Stimulated activated CD8-positive, alpha-beta memory T cell treated with anti-CD3 and anti-CD28 coated beads, Interleukin-12 subunit alpha, Interleukin-12 subunit beta, amount 100 ng/mL, for 4 hours (primary cell): ENCODE measurements at regions not wholly inside any gene's neighbourhood (a gene's known extent, or its start where the extent isn't known, plus 50 kb on each side); places are given as distances from the start of the nearest gene placed in this dataset.

Experiments
- DNase-seq: peaks from one replicate; pipeline ENCODE4 v3.0.0-alpha.2; 2020; ENCODE audit warnings: low read depth

DNA sequence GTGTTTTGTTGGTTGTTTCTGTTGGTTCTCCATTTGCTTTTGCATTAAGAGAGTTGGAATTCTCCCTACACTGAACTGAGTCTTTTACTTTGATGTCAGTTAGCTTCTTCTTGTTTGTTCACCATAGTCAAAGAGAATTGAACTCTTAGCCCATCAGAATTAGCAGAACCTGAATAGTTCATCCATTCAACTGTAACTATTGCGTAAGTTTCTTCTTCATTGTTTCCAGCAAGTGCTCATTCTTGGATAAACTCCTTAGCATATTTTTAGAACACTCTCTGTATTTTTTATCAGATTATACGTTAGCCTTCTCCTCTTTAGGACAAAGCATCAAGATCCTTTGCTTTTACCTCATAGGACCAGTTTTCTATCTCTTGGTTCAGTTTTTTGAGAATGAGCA lies 128.4 kb upstream of the RAB11FIP2 start:
- no peak for DNase-seq

DNA sequence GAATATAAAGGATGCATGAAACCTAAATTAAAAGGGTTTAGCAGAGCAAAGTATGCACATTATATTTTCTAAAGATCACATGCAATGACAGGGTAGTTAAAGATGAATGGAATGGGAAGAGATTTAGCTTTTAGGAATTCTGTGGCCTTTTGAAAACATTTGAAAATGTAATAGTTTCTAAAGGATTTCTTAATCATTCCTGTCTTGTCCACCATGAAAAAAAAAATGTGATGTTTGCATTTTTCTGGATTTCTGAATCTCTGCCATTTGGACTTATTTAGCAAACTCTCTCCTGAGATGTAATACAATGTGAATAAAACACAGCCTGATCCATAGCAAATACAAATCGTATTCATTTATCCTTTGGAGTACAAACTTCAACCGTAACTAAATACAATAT lies 126.6 kb upstream of the RAB11FIP2 start:
- DNase-seq, result no peak

DNA sequence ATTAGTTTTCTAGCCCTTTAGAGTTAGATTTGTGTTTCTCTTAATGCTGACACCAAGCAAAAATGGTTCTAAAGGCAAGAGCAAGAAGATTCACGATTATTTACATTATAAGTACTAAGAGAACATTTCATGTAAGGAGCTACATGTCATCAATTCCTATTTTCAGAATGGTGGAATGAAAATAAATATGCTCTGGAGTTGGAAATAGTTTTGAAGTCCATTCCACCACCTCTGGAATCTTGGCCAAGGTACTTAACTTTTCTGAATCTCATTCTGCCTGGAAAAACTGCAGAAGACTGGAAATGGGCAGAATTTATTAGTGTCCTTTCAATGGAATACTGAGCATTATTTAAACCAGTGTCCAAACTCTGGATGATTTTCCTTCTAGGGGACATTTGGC lies 125.1 kb upstream of the RAB11FIP2 start:
- no peak for DNase-seq

DNA sequence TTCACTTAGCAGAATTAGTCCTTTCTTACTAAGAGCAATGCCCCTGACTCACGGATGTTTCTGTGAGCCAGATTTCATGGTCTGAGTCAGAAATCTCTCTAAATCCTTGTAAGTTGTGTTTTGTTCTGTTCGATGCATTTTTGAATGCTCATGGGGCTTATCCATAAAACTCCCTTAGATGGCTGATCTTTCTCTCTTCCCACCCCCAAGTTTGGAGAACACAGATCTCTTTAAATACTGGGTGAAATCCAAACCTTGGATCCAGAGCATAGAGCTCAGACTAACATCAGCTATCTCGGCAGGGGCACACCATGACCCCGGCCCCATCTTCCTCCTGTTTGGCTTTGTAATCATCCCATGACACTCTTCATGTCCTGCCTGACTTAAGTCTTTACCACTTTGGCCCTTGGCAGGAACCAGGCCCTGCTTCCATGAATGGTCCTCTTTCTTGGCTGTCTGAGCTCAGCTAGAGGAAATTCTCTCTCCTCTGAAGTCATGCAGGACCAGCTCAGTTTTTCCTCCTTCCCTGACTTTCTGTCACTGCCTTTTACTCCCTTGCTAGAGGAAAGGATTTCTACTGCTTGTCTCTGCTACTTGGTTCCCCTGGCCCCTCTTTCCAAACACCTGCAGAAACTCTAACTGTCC lies 120.4 kb upstream of the RAB11FIP2 start:
- DNase-seq, result no peak

DNA sequence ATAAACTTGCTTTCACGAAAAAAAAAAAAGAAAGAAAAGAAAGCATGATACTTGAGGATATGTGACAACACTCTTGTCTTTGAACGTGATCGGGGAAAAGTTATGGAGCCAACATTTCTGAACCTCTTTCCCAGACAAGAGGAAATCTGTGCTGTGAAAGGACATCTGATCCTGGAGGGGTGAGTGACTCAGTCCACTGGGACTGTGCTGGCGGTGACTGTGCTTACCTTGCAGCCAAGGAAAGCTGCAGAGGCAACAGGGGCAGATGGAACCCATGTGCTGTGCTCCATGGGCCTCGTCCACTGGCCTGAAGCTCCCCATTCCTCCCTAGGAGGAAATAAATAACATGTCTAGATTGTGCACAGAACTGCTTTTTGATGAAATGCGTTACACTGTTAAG lies 116.5 kb upstream of the RAB11FIP2 start:
- no peak for DNase-seq

DNA sequence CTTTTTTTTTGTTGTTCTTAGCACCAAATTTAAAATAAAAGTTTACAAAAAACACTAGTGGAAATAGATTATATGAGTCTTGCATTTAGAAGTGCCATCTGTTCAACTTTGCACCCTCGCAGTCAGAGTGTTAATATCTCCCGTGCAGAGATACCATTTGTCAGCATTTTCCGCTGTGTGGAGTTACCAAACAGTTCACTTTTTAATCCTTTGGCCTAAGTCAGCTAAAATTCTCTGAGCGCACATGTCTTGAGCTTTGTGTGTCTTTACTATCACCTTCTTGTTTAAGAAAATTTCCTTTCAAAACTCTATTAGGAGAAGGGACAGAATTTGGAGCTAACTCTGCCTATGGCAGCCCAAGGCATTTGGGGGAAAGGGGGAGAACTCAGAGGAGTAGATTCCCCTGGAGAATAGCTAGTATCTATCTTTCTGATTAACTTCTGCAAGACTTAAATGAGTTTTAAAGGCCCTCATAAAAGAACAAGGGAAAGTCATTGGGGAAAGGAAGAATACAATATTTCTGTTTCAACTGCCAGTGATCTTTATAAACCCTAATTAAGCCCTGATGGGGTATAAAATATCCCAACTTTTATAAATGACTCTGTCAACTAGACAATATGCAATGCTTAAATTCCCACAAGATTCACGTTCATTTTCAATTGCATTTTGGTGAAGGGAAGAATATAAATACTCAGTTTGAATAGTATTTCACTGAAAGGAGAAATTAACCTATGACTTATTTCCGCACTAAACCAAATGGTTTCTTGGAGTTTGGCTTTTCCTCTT lies 114.9 kb upstream of the RAB11FIP2 start:
- DNase-seq, result no peak

DNA sequence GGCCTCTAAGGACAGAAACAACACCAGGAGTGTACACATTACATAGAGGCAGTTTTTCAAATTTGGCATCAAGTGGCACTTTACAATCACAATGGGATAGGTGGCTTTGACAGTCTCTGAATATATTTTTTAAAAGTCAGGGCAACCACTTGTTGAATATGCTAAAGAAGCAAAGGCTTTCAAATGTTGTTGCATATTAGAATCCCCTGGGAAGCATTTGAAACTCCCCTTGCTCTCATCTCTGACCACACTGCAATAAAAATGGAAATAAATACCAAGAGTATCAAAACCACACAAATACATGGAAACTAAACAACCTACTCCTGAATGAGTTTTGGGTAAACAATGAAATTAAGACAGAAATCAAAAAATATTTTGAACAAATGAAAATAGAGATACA lies 106.5 kb upstream of the RAB11FIP2 start:
- no peak for DNase-seq

DNA sequence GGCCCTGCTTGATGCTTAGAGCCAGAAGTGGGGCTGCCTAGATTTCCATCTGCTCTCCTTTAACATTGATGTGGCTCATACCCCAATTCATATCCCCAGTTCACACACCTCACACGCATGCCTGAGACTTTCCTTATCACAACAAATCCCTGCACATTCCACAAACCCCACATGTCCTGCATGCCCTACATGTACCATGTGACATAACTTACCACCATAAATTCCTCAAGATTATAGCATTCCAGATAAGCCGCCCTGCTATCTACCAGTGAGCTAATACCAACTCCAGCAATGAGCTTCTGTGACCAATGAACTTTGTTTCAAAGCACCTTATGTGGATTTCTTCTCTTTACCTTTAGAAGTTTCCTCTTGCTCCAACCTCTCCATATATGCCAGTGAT lies 104.7 kb upstream of the RAB11FIP2 start:
- DNase-seq, result no peak

DNA sequence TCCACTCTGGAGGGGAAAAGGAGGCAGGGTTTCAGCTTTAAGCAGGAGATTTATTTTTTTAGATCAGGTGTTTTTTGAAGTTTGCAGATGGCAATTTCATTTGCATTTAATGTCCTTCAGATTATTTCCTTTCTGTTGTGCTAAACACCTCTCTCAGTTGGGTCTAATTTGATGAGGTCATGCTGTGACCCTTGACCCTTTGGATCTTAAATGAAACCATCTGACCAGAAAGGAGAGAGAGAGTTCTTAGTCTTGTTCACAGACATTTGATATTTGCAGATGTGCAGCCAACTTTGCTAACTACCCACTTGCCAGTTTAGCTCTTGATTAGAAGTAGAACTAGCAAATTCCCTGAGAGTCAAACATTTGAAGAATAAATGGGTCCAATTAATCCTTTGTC lies 101.5 kb upstream of the RAB11FIP2 start:
- no peak for DNase-seq

DNA sequence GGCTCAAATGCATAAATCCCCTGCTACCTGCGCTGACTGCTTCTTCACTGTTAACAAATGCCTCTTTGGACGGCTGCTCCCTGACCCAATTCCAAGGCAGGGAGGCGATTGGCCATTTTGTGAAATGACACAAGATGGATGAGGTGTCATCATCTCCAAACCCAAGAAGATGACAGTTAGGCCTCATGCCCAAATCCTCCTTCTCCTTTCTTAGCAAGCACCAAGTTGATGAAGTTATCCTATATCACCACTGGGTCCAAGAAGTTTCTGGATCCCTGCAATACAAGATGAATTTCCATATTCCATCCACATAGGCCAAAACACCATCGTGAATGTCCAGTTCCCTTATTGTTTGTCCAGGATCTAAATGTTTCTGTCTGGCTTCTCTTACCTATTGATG lies 98.5 kb upstream of the RAB11FIP2 start:
- no peak for DNase-seq

DNA sequence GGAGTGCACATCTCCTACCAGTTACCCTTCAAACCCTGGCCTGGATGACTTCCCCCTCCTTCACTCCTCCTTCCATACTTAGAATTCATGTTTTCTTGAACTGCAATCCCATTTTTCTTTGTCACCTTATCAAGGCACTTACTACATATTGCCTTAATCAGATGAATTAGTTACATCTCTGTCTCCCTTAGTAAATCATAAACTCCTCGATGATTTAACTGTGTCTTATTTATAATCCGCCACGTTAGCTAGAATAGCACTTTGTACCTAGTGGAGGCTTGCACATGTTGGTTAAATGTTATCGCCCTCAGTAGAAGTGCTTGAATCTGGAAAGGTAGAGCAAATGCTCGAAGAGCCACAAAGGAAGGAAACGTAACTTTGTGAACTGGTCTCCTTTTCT lies 94.7 kb upstream of the RAB11FIP2 start:
- no peak for DNase-seq

DNA sequence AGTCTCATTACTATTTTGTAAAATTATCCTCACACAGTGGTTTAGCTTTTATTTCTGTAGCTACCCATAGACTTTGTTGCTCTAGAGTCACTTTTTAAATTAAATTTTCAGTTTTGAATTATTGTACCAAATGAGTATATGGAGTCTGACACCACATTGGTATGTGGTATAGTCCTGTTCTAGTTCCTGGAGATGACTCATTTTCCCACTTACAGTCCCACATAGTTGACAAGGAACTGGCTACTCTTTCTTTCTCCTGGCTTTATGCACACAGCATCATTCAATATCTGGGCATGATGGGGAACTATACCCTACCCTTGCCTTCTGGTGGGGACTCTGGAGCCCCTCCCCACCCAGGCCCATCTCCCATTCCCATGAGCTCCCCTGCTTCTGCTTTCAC lies 92.6 kb upstream of the RAB11FIP2 start:
- DNase-seq, result no peak

DNA sequence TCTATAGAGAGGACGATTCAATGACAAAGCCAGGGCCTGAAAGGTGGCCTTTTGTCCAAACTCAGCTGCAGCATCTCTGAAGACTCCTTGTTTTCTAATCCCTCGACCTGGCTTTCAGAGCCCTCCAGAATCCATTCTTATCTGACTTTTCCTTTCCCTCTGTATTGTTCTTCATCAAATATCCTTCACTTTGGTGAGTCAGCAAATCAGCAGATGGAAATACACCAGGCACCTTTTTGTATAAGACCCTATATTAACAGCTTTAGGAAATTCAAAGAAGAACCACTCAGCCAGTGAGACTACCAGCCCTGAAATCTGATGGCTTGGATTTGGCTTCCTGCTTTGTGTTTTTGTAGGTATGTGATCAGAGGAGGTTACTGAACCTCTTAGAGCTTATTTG lies 81.9 kb upstream of the RAB11FIP2 start:
- no peak for DNase-seq

DNA sequence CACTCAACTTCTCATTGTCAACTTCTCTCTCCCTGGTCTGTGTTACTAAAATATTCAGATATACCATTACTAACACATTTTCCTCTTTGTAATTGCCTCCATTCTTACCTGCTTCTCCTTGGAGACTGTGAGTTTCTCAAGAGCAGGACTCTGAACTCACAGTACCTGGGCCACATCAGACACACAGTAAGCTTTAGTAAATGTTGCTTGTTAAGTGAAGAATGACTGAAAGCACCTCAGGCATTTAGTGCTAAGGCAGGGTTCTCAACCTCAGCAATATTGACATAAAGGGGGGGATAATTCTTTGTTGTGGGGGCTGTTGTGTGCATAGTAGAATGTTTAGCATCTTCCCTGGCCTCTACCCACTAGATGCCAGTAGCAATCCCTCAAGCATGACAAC lies 72.0 kb upstream of the RAB11FIP2 start:
- no peak for DNase-seq

DNA sequence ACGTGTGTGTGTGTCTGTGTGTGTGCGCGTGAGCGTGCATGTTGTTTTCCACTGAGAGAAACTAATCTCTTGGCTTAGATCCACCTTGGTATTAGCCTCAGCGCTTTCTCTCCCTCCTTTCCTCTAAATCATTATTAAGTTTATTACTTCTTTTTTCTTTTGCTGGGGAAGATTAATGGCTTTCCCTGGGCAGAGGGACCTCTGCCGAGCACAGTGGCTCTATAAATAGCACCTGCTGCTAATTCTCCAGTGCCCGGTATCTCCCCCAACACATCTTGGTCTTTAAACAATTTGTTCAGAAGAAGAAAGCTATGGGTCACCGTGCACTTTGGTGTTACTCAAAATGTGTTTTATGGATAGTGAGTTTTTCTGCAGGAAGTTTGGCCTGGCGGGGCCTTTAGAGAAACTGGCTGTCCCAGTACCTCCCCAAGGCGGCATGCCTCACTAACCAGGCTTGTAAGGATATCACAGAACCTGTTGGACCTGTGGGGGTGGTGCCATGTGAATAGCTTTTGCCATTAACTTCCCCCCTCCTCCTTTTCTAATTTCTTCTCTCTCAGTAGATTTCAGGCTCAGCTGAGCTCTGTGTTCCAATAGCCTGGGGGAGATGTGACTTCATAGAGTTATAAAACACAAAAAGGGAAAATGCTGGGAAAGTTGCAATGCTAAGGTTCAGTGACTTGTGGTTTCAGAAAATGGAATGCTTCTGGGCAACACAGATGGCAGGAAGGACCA lies 70.1 kb upstream of the RAB11FIP2 start:
- no peak for DNase-seq

DNA sequence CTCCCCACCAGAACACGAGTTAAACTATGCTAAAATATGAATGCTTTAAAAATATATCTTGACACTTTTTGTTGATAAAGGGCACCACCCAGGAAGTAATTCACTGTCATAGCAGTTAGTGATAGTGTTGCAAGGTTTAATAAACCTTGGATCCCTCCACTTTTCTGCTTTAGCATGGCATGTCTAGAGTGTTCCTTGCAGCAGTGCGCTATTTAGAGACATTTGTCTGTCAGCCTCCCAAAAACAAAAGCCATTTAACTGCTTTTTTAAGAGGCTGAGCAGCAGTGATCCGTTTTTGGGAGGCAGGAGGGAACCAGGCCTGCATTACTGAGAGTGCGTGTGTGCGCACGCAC lies 69.6 kb upstream of the RAB11FIP2 start:
- DNase-seq, result no peak

DNA sequence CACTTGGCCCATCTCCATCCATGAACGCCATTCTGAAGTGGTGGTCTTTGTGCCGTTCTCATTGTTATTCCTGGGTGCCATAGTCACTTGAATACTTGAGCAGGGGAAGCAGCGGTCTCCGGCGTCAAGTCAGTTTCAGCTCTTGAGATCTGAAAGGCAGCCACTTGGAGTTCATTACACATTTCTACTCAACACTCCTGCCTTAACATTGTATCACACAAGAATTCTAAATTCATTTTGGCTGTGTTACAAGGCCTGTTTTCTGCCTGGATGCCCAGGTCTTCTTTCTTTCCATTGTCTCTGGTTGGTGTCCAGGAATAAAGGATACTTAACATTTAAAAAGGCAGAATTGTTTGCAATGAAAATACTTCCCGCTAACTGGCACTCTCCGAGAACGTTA lies 69.0 kb upstream of the RAB11FIP2 start:
- DNase-seq, result no peak

DNA sequence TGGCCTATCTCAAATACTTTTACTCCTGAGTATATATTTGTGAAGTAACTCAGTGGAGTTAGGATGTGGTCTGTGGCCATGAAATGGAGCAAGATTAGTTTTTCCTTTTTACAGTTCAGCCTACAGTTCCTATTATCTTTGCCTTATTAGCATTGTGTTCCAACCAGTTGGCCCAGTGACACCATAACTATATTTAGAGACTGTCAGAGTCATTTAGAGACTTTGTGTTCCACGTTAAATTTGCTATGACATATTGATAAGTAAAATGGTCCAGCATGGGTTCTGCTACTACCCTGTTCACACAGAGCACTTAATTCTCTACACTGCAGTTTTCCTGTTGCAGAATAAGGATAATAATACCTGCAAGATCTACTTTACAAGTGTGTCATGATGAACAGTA lies 68.3 kb upstream of the RAB11FIP2 start:
- no peak for DNase-seq

DNA sequence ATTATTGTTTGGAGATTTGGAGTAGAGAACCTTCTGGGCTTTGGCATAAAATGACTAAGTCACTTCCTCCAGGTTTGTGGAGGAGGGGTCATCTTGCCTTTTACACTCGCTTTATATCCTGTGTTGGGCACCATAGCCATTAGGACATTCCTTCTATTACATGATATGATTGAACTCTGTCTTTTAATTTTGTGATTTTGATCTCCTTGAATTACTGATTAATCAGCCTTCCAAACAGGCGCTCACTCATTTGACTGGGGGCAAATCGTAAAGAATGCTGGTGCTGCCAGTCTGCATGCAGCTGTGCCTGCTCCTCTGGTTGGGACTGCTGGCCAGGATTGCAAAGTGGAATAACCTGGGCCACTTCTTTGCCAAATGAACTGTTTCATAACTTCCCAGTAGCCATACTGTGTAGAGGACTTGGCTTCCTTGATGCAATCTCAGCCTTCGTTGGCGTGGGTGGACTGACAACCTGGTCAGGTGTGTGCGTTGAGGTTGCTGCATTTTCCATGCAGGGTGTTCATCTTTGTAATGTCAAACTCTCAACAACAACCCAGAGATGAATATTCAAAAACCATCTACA lies 65.9 kb upstream of the RAB11FIP2 start:
- DNase-seq, result no peak

DNA sequence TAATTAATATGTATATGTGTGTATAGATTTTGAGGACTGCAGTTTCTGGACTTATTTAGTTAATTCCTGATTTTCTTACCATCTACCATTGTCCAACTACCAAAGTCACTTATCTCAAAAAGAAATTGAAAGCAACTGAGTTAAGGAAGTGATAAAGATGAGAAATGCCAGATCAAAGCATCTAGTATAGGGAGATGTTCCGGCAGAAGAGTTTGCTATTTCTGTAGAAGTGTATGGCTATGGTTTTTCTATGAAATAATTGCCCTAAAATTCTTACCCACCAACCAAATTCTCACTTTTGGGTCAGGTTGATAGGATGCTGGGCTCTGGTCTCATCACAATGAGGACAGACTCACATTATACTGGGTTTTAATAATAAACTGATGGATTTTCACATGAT lies 64.0 kb upstream of the RAB11FIP2 start:
- no peak for DNase-seq

DNA sequence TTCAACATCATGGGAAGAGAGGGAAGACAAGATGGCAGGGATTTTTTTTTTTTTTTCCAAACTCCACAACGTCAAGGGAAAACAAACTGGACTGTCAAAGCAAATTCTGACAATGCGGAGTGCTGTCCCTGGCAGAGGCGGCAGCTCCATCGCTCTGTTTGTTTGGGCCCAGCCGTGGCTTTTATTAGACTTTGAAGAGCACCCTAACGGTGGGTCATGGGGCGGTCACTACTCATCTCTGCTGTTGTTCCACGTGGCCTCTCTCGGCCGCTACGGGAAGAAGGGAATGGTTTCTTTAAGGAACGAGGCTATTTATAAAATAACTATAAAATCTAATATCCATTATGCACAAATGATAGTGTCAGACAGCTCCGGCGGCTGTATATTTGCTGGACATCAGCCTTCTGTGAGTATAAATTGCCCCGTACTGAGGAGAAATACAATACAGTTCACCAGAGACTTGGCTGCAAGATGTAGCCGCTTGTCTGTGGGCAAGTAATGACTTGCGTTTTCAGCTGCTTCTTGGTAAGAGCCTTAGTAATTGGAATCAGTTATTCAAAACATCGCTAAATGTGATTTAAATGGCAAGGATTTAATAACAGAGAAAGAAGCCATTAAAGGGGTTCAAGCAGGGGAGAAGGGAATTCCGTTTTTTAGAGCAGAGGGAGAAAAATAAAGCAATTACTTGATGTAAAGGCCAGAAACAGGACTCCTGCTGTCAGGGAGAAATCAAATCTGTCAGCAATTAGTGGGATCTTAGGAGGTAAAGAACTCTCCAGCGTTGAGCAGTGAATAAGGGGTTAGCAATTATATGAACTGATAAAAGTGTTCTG lies 61.7 kb upstream of the RAB11FIP2 start:
- no peak for DNase-seq

DNA sequence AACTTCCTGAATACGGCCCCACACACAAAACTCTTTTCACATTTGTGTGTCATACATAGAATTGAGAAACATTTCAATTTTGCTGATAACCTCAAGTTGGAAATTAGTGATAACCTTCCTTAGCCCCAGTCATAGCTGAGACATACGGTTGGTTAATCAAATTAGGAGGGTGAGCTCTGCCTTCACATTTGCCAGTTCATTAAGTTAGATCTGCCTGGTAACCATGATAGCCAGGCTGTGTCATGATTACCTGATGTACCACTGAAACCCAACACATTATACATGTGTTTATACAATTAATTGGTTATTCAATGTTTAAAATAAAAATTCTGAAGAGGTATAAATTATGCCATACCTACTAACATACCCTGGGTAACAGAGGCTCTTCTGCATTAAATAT lies 60.8 kb upstream of the RAB11FIP2 start:
- no peak for DNase-seq
